ENCODE measurements at regions not wholly inside any gene's neighbourhood (a gene's known extent, or its start where the extent isn't known, plus 50 kb on each side); places are given as distances from the start of the nearest gene placed in this dataset.

GRCh38 chr2:217743407-217743806, 259.4 kb downstream of the TNS1 start:
- TF ChIP-seq, protein P1, sequence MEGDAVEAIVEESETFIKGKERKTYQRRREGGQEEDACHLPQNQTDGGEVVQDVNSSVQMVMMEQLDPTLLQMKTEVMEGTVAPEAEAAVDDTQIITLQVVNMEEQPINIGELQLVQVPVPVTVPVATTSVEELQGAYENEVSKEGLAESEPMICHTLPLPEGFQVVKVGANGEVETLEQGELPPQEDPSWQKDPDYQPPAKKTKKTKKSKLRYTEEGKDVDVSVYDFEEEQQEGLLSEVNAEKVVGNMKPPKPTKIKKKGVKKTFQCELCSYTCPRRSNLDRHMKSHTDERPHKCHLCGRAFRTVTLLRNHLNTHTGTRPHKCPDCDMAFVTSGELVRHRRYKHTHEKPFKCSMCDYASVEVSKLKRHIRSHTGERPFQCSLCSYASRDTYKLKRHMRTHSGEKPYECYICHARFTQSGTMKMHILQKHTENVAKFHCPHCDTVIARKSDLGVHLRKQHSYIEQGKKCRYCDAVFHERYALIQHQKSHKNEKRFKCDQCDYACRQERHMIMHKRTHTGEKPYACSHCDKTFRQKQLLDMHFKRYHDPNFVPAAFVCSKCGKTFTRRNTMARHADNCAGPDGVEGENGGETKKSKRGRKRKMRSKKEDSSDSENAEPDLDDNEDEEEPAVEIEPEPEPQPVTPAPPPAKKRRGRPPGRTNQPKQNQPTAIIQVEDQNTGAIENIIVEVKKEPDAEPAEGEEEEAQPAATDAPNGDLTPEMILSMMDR (IDR thresholded peaks at IDR 0.05): no peak
- no peak for TF ChIP-seq POLR2A (IDR thresholded peaks at IDR 0.05)
